ENCODE measurements at regions not wholly inside any gene's neighbourhood (a gene's known extent, or its start where the extent isn't known, plus 50 kb on each side); places are given as distances from the start of the nearest gene placed in this dataset.

- H3K36me3 ChIP-seq, result no peaks in the 10 kb centered on the region
- no peak for TF ChIP-seq POLR2A (IDR thresholded peaks at IDR 0.05)
- TF ChIP-seq CTCF (IDR thresholded peaks at IDR 0.05), result no peak
- TF ChIP-seq EP300 (IDR thresholded peaks at IDR 0.05), result no peak
- H3K4me3 ChIP-seq, result no peak overlapping the region
- 79 to 86% (median 85%) methylated on average over 6 of the region's 6 CpGs for WGBS, 3 donors
- H3K9me3 ChIP-seq, result no peaks in the 10 kb centered on the region
- intact Hi-C loops (cut with DNase I), result no loop called here
- DNase-seq, result no peak
- H3K27ac ChIP-seq, result no peak overlapping the region
- H3K4me1 ChIP-seq (ENCODE audit: insufficient read depth), result no peaks in the 10 kb centered on the region
- H3K27me3 ChIP-seq, result no peaks in the 10 kb centered on the region
Measured at GRCh38 chr17:72351365-72351764, 230.5 kb downstream of the SOX9 start.

GRCh38 chr17:72351884-72352346 lies 231.1 kb downstream of the SOX9 start:
- no peak for DNase-seq
- WGBS, 3 donors, result 45 to 60% (median 47%) methylated on average over 21 of the region's 21 CpGs
- H3K27ac ChIP-seq, result no peak overlapping the region

GRCh38 chr17:72353502-72353901 lies 232.7 kb downstream of the SOX9 start:
- TF ChIP-seq POLR2A (IDR thresholded peaks at IDR 0.05), result no peak
- no peak for TF ChIP-seq EP300 (IDR thresholded peaks at IDR 0.05)
- TF ChIP-seq CTCF (IDR thresholded peaks at IDR 0.05), result no peak
- Histone ChIP-seq H3K36me3 (no peaks in the 10 kb centered on the region), H3K9me3 (no peaks in the 10 kb centered on the region), H3K27ac (no peak overlapping the region), H3K4me1 (ENCODE audit: insufficient read depth) (no peaks in the 10 kb centered on the region), H3K27me3 (no peaks in the 10 kb centered on the region), H3K4me3 (no peak overlapping the region)
- no peak for DNase-seq
- 85 to 91% (median 85%) methylated on average over 9 of the region's 9 CpGs for WGBS, 3 donors
- intact Hi-C loops (cut with DNase I), result no loop called here

More at GRCh38 chr17:72351884-72352346, 231.1 kb downstream of the SOX9 start:
- intact Hi-C loops (cut with DNase I), result no loop called here
- Histone ChIP-seq H3K27me3 (no peaks in the 10 kb centered on the region), H3K36me3 (no peaks in the 10 kb centered on the region), H3K9me3 (no peaks in the 10 kb centered on the region), H3K4me3 (no peak overlapping the region), H3K4me1 (ENCODE audit: insufficient read depth) (no peaks in the 10 kb centered on the region)
- TF ChIP-seq POLR2A (IDR thresholded peaks at IDR 0.05) (no peak), EP300 (IDR thresholded peaks at IDR 0.05) (no peak), CTCF (IDR thresholded peaks at IDR 0.05) (no peak)

GRCh38 chr17:72354071-72354470 lies 233.3 kb downstream of the SOX9 start:
- Histone ChIP-seq H3K27ac (no peak overlapping the region), H3K27me3 (no peaks in the 10 kb centered on the region), H3K9me3 (no peaks in the 10 kb centered on the region), H3K4me1 (ENCODE audit: insufficient read depth) (no peaks in the 10 kb centered on the region), H3K4me3 (no peak overlapping the region), H3K36me3 (no peaks in the 10 kb centered on the region)
- DNase-seq, result no peak
- TF ChIP-seq EP300 (IDR thresholded peaks at IDR 0.05), result no peak
- TF ChIP-seq CTCF (IDR thresholded peaks at IDR 0.05), result no peak
- no peak for TF ChIP-seq POLR2A (IDR thresholded peaks at IDR 0.05)
- WGBS, 3 donors, result 90 to 92% (median 91%) methylated on average over 8 of the region's 8 CpGs
- intact Hi-C loops (cut with DNase I), result no loop called here

All from ovary (tissue), 7 donors.